ENCODE measurements at regions not wholly inside any gene's neighbourhood (a gene's known extent, or its start where the extent isn't known, plus 50 kb on each side); places are given as distances from the start of the nearest gene placed in this dataset.
A peak's percentile ranks its signal among the peaks of the same experiment; 100 is the strongest.

DNA sequence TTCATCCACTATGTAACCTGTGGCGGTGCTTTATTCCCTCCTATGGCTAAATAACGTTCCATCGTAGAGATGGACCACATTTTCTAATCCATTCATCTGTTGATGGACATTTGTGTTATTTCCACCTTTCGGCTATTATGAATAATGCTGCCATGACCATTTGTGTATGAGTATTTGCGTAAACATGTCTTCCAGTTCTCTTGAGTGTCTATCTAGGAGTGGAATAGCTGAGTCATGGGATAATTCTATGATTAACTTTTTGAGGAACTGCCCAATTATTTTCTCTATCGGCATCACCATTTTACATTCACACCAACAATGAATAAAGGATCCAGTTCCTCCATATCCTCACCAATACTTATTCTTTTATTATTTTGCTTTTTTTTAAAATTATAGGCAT lies 261.9 kb upstream of the SFSWAP start:
- no peaks in the 10 kb centered on the region for H3K9me2 ChIP-seq (ENCODE audit: insufficient read depth, low read length)
- H3K9me3 ChIP-seq (ENCODE audit: low read length): no peaks in the 10 kb centered on the region
- no peaks in the 10 kb centered on the region for H3K36me3 ChIP-seq (ENCODE audit: insufficient read depth, low read length)
- no peaks in the 10 kb centered on the region for H3F3A ChIP-seq (ENCODE audit: insufficient read depth, low read length, poor library complexity, severe bottlenecking)
- H3K9ac ChIP-seq (ENCODE audit: low read length): no peak overlapping the region
- no peak for TF ChIP-seq POLR2AphosphoS5 (IDR thresholded peaks at IDR 0.05)
- H2AFZ ChIP-seq (ENCODE audit: low read depth, low read length): no peak overlapping the region
- no peak overlapping the region for H3K4me2 ChIP-seq (ENCODE audit: low read length)
- no peak overlapping the region for H3K27ac ChIP-seq (ENCODE audit: low read length)
- no peaks in the 10 kb centered on the region for H4K20me1 ChIP-seq (ENCODE audit: insufficient read depth)
- no peaks in the 10 kb centered on the region for H3K27me3 ChIP-seq (ENCODE audit: insufficient read depth, low read depth, low read length)
- no peak overlapping the region for H3K4me3 ChIP-seq (ENCODE audit: low read length)
- H3K79me2 ChIP-seq (replicated peaks; ENCODE audit: insufficient read depth, low read length): no peaks in the 10 kb centered on the region

DNA sequence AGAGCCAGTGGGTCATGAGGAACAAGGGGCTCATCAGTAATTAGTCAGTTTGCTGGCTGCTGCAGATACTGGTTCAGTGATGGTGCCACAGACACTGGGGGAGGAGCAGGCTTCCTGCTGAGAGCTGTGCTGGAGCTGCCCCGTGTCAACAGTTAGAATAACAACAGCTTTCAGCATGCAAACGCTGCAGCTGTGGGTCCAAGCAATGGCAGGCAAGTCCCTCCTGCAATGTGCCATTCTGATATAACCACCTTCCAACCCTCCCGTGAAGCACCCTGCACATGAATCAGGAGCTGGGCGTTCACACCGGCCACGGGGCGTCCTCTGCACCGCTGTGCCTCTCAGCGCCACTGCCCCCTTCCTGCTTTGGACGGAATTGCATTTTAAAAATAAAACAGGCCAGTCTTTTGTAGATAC lies 258.4 kb upstream of the SFSWAP start:
- Histone ChIP-seq H3K9me2 (ENCODE audit: insufficient read depth, low read length) (no peaks in the 10 kb centered on the region), H3K9ac (ENCODE audit: low read length) (no peak overlapping the region), H2AFZ (ENCODE audit: low read depth, low read length) (no peak overlapping the region), H3F3A (ENCODE audit: insufficient read depth, low read length, poor library complexity, severe bottlenecking) (no peaks in the 10 kb centered on the region), H3K27ac (ENCODE audit: low read length) (no peak overlapping the region), H3K36me3 (ENCODE audit: insufficient read depth, low read length) (no peaks in the 10 kb centered on the region), H4K20me1 (ENCODE audit: insufficient read depth) (no peaks in the 10 kb centered on the region), H3K79me2 (replicated peaks; ENCODE audit: insufficient read depth, low read length) (no peaks in the 10 kb centered on the region), H3K4me3 (ENCODE audit: low read length) (no peak overlapping the region), H3K27me3 (ENCODE audit: insufficient read depth, low read depth, low read length) (no peaks in the 10 kb centered on the region), H3K9me3 (ENCODE audit: low read length) (no peaks in the 10 kb centered on the region), H3K4me2 (ENCODE audit: low read length) (no peak overlapping the region)
- TF ChIP-seq MXI1 (conservative IDR thresholded peaks at IDR 0.05; ENCODE audit: poor library complexity, severe bottlenecking): no peak
- TF ChIP-seq, protein P1, sequence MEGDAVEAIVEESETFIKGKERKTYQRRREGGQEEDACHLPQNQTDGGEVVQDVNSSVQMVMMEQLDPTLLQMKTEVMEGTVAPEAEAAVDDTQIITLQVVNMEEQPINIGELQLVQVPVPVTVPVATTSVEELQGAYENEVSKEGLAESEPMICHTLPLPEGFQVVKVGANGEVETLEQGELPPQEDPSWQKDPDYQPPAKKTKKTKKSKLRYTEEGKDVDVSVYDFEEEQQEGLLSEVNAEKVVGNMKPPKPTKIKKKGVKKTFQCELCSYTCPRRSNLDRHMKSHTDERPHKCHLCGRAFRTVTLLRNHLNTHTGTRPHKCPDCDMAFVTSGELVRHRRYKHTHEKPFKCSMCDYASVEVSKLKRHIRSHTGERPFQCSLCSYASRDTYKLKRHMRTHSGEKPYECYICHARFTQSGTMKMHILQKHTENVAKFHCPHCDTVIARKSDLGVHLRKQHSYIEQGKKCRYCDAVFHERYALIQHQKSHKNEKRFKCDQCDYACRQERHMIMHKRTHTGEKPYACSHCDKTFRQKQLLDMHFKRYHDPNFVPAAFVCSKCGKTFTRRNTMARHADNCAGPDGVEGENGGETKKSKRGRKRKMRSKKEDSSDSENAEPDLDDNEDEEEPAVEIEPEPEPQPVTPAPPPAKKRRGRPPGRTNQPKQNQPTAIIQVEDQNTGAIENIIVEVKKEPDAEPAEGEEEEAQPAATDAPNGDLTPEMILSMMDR (IDR thresholded peaks at IDR 0.05; ENCODE audit: poor library complexity, severe bottlenecking): peak; percentile 29

DNA sequence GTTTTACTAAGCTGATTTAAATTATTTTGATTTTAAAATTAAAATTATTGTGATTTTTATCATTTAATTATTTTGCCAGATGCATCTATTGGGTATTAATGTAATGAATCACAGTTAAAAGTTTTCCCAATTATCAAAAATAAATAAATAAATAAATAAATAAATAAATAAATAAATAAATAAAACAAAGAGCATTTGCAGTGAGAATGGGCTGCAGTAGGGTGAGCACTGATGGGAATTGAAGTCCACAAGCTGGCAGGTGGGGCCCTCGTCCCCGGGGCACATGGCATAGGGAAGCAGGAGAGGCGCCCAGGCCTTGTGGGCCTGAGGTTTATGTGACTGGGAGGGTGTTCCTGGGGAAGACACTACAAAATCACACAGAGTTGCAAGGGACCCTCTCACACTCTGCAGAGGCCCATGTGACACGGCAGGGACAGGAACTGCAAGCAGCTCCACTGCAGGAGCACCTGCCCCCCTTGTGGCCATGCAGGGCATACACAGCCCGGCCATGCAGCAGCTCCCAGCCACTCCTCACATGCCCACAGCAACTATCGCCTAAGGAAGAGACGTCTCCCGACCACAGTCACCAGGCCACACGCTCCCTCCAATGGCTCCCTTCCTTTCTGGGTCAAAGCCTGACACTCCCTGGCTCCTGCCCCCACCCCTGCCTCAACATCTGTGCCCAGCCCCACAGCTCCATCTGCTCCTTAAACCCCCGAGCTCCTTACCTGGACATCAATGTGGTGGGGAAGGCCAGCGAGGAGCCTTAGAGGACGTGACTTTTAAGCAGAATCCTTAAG lies 256.3 kb upstream of the SFSWAP start:
- TF ChIP-seq MXI1 (conservative IDR thresholded peaks at IDR 0.05; ENCODE audit: poor library complexity, severe bottlenecking): no peak
- no peak for TF ChIP-seq EZH2 (IDR thresholded peaks at IDR 0.05; ENCODE audit: borderline replicate concordance, insufficient read depth, low read length, poor library complexity, severe bottlenecking)
- TF ChIP-seq RAD21 (conservative IDR thresholded peaks at IDR 0.05): peak; percentile 71
- TF ChIP-seq, protein P2, sequence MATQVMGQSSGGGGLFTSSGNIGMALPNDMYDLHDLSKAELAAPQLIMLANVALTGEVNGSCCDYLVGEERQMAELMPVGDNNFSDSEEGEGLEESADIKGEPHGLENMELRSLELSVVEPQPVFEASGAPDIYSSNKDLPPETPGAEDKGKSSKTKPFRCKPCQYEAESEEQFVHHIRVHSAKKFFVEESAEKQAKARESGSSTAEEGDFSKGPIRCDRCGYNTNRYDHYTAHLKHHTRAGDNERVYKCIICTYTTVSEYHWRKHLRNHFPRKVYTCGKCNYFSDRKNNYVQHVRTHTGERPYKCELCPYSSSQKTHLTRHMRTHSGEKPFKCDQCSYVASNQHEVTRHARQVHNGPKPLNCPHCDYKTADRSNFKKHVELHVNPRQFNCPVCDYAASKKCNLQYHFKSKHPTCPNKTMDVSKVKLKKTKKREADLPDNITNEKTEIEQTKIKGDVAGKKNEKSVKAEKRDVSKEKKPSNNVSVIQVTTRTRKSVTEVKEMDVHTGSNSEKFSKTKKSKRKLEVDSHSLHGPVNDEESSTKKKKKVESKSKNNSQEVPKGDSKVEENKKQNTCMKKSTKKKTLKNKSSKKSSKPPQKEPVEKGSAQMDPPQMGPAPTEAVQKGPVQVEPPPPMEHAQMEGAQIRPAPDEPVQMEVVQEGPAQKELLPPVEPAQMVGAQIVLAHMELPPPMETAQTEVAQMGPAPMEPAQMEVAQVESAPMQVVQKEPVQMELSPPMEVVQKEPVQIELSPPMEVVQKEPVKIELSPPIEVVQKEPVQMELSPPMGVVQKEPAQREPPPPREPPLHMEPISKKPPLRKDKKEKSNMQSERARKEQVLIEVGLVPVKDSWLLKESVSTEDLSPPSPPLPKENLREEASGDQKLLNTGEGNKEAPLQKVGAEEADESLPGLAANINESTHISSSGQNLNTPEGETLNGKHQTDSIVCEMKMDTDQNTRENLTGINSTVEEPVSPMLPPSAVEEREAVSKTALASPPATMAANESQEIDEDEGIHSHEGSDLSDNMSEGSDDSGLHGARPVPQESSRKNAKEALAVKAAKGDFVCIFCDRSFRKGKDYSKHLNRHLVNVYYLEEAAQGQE (IDR thresholded peaks at IDR 0.05; ENCODE audit: borderline replicate concordance): no peak
- TF ChIP-seq EP300 (conservative IDR thresholded peaks at IDR 0.05; ENCODE audit: poor library complexity, severe bottlenecking): no peak
- no peak for TF ChIP-seq POLR2AphosphoS5 (IDR thresholded peaks at IDR 0.05)
- TF ChIP-seq SMC3 (conservative IDR thresholded peaks at IDR 0.05; ENCODE audit: poor library complexity): peak; percentile 74
- TF ChIP-seq TAF1 (IDR thresholded peaks at IDR 0.05; ENCODE audit: low read depth): no peak
- TF ChIP-seq, protein P1 (IDR thresholded peaks at IDR 0.05; ENCODE audit: poor library complexity, severe bottlenecking): peak; percentile 68
- H3K36me3 ChIP-seq (ENCODE audit: insufficient read depth, low read length): no peaks in the 10 kb centered on the region
- no peak overlapping the region for H3K4me2 ChIP-seq (ENCODE audit: low read length)
- no peaks in the 10 kb centered on the region for H4K20me1 ChIP-seq (ENCODE audit: insufficient read depth)
- H2AFZ ChIP-seq (ENCODE audit: low read depth, low read length): no peak overlapping the region
- H3F3A ChIP-seq (ENCODE audit: insufficient read depth, low read length, poor library complexity, severe bottlenecking): no peaks in the 10 kb centered on the region
- H3K27me3 ChIP-seq (ENCODE audit: insufficient read depth, low read depth, low read length): no peaks in the 10 kb centered on the region
- H3K9me3 ChIP-seq (ENCODE audit: low read length): no peaks in the 10 kb centered on the region
- no peak overlapping the region for H3K4me3 ChIP-seq (ENCODE audit: low read length)
- no peaks in the 10 kb centered on the region for H3K9me2 ChIP-seq (ENCODE audit: insufficient read depth, low read length)
- no peak overlapping the region for H3K27ac ChIP-seq (ENCODE audit: low read length)
- no peaks in the 10 kb centered on the region for H3K79me2 ChIP-seq (replicated peaks; ENCODE audit: insufficient read depth, low read length)
- no peak overlapping the region for H3K9ac ChIP-seq (ENCODE audit: low read length)

Data from neural cell (in vitro differentiated cells).